Large intestine (tissue), 3 donors: ENCODE measurements at regions not wholly inside any gene's neighbourhood (a gene's known extent, or its start where the extent isn't known, plus 50 kb on each side); places are given as distances from the start of the nearest gene placed in this dataset.
A peak's percentile ranks its signal among the peaks of the same experiment; 100 is the strongest.

Experiments used
- DNase-seq, 2 donors: peaks; one replicate each; pipeline versions ENCODE4 v3.0.0 to v3.0.0-alpha.2; 2013
- H3K27ac ChIP-seq: one replicate; pipeline ENCODE4 v1.5.1; 2013; ENCODE audit warnings: low read length
- H3K27me3 ChIP-seq: 2 replicates; pipeline ENCODE4 v1.6.1; 2013; ENCODE audit warnings: low read length; ENCODE audit not compliant: control insufficient read depth, insufficient read depth
- H3K36me3 ChIP-seq: 2 replicates; pipeline ENCODE4 v1.6.1; 2013; ENCODE audit warnings: low read length; ENCODE audit not compliant: control insufficient read depth, insufficient read depth
- H3K4me1 ChIP-seq: one replicate; pipeline ENCODE4 v1.6.1; 2013; ENCODE audit warnings: low read length; ENCODE audit not compliant: control insufficient read depth, insufficient read depth
- H3K4me3 ChIP-seq: one replicate; pipeline ENCODE4 v1.5.1; 2013; ENCODE audit warnings: low read length
- H3K9me3 ChIP-seq: one replicate; pipeline ENCODE4 v1.6.1; 2013; ENCODE audit warnings: mild to moderate bottlenecking, low read depth, low read length, moderate library complexity; ENCODE audit not compliant: control insufficient read depth
- WGBS: methylation state at CpG from one replicate; pipeline ENCODE4 v1.1.5; 2013; ENCODE audit warnings: low lambda C conversion rate; ENCODE audit not compliant: insufficient coverage; 5-methylcytosine and 5-hydroxymethylcytosine counted together

GRCh38 chr7:46352004-46352954 lies 431.2 kb upstream of the IGFBP3 start:
- 0% methylated on average over 1 of the region's 2 CpGs for WGBS
- no peaks in the 10 kb centered on the region for H3K36me3 ChIP-seq
- peak; percentile 19 to 24 for DNase-seq
- no peak overlapping the region for H3K4me3 ChIP-seq
- H3K27me3 ChIP-seq: no peaks in the 10 kb centered on the region
- H3K9me3 ChIP-seq: no peaks in the 10 kb centered on the region
- H3K27ac ChIP-seq: no peak overlapping the region
- no peaks in the 10 kb centered on the region for H3K4me1 ChIP-seq

DNA sequence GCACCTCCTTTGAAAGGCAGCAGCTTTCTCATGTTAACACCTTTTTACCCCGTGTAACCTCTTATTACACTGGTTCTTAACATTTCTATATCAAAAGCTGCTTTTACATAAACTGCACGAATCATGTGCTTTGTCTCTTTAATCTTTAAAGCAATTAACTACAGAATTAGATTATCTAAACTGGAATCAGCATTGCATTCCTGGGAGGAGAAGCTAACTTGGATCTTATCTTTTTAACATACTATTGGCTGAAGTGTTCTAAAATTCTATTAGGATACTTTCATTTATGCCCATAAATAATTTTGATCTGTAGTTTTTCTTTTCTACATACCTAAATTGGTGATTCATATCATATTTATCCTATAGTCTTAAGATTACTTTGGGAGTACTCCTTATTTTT lies 428.4 kb upstream of the IGFBP3 start:
- H3K4me3 ChIP-seq: no peak overlapping the region
- no peaks in the 10 kb centered on the region for H3K9me3 ChIP-seq
- H3K4me1 ChIP-seq: no peaks in the 10 kb centered on the region
- no peak for DNase-seq
- H3K36me3 ChIP-seq: no peaks in the 10 kb centered on the region
- H3K27ac ChIP-seq: no peak overlapping the region
- no peaks in the 10 kb centered on the region for H3K27me3 ChIP-seq
- WGBS: no CpG with 5 or more reads among the region's 2 CpGs

- no peak for DNase-seq
- H3K4me3 ChIP-seq: no peak overlapping the region
- H3K36me3 ChIP-seq: no peaks in the 10 kb centered on the region
- WGBS: no CpG with 5 or more reads among the region's 4 CpGs
- H3K4me1 ChIP-seq: no peaks in the 10 kb centered on the region
- no peaks in the 10 kb centered on the region for H3K27me3 ChIP-seq
- no peaks in the 10 kb centered on the region for H3K9me3 ChIP-seq
- H3K27ac ChIP-seq: no peak overlapping the region
These were observed 423.5 kb upstream of the IGFBP3 start for GRCh38 chr7:46344533-46344932.

DNA sequence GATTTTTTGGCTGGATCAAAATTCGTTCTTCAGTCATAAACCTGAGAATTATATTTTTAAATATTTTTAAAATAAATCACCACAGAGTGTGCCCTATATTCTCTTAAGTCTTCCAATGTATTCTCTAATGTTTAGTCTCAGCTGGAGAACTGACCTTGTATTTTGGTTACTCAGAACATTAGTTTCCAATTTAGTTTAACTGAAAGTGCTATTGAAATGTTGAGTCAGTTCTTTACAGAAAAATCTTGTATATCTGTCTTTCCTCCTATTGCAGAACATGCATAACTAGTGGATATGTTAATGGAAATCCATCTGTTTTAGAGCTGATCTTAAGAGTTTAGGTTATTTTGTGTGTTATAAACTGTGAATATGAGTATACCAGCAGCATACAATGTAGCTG lies 422.7 kb upstream of the IGFBP3 start:
- 100% methylated on average over 1 of the region's 1 CpG for WGBS
- Histone ChIP-seq H3K36me3 (no peaks in the 10 kb centered on the region), H3K4me1 (no peaks in the 10 kb centered on the region), H3K9me3 (no peaks in the 10 kb centered on the region), H3K27me3 (no peaks in the 10 kb centered on the region), H3K4me3 (no peak overlapping the region), H3K27ac (no peak overlapping the region)
- no peak for DNase-seq

DNA sequence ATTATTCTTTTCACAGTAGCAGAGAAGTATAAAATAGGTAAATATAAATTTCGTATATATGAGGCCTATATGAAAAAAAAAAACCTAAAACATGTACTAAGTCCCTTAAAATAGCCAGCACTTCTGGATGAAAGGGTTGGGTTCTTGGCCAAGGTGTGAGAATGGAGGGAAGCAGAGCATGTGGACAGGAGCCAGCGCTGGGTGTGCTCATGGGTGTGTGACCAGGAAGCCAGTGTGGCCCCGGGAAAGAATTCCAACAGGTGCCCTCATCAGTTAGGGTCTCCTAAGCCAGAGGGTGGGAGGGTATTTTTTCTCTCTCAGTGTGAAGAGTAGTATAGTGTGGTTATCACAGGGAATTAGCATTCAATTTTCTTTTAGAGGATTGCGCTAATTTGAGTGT lies 401.9 kb upstream of the IGFBP3 start:
- DNase-seq: no peak
- H3K9me3 ChIP-seq: no peaks in the 10 kb centered on the region
- H3K36me3 ChIP-seq: no peaks in the 10 kb centered on the region
- H3K4me3 ChIP-seq: no peak overlapping the region
- no CpG with 5 or more reads among the region's 4 CpGs for WGBS
- H3K27ac ChIP-seq: no peak overlapping the region
- H3K27me3 ChIP-seq: no peaks in the 10 kb centered on the region
- no peaks in the 10 kb centered on the region for H3K4me1 ChIP-seq

GRCh38 chr7:46321556-46322205 lies 400.6 kb upstream of the IGFBP3 start:
- peak; percentile 24 to 59 for DNase-seq
- Histone ChIP-seq H3K27ac (peak overlapping the region; percentile 4), H3K9me3 (no peaks in the 10 kb centered on the region), H3K27me3 (no peaks in the 10 kb centered on the region), H3K36me3 (no peaks in the 10 kb centered on the region), H3K4me3 (no peak overlapping the region), H3K4me1 (no peaks in the 10 kb centered on the region)
- WGBS: no CpG with 5 or more reads among the region's 11 CpGs

GRCh38 chr7:46320956-46321355 lies 399.9 kb upstream of the IGFBP3 start:
- no peaks in the 10 kb centered on the region for H3K4me1 ChIP-seq
- H3K27me3 ChIP-seq: no peaks in the 10 kb centered on the region
- no peaks in the 10 kb centered on the region for H3K36me3 ChIP-seq
- no peak overlapping the region for H3K4me3 ChIP-seq
- H3K9me3 ChIP-seq: no peaks in the 10 kb centered on the region
- no peak for DNase-seq
- H3K27ac ChIP-seq: no peak overlapping the region
- WGBS: 100% methylated on average over 1 of the region's 3 CpGs

DNA sequence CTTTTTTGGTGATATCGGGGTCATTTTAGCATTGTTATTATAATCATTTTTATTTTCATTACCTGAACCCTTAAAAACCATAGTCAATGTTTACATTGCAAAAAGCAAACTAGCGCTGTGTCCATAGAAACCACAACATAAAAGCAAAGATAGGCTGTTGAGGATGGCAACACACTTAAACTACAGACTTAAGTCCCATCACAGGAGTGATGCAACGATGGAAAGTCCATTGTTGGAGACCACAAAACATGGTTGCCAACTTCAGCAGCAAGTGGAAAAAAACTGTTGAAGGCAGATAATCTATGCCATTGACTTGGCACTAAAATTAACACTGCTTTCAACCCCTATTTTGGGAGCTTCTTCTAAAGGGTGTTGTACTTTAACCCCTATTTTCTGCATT lies 398.8 kb upstream of the IGFBP3 start:
- WGBS: 89% methylated on average over 2 of the region's 3 CpGs
- Histone ChIP-seq H3K4me1 (no peaks in the 10 kb centered on the region), H3K27me3 (no peaks in the 10 kb centered on the region), H3K27ac (no peak overlapping the region), H3K9me3 (no peaks in the 10 kb centered on the region), H3K36me3 (no peaks in the 10 kb centered on the region), H3K4me3 (no peak overlapping the region)
- no peak for DNase-seq

GRCh38 chr7:46318276-46318675 lies 397.2 kb upstream of the IGFBP3 start:
- Histone ChIP-seq H3K27ac (no peak overlapping the region), H3K4me1 (no peaks in the 10 kb centered on the region), H3K36me3 (no peaks in the 10 kb centered on the region), H3K4me3 (no peak overlapping the region), H3K9me3 (no peaks in the 10 kb centered on the region), H3K27me3 (no peaks in the 10 kb centered on the region)
- DNase-seq: no peak
- no CpG with 5 or more reads among the region's 3 CpGs for WGBS

- DNase-seq: no peak
- Histone ChIP-seq H3K4me1 (no peaks in the 10 kb centered on the region), H3K27ac (no peak overlapping the region), H3K36me3 (no peaks in the 10 kb centered on the region), H3K4me3 (no peak overlapping the region), H3K9me3 (no peaks in the 10 kb centered on the region), H3K27me3 (no peaks in the 10 kb centered on the region)
- 82% methylated on average over 3 of the region's 6 CpGs for WGBS
These were observed 396.2 kb upstream of the IGFBP3 start for GRCh38 chr7:46317256-46317655.
